IPS DF 4.7 (cell line): ENCODE measurements at regions not wholly inside any gene's neighbourhood (a gene's known extent, or its start where the extent isn't known, plus 50 kb on each side); places are given as distances from the start of the nearest gene placed in this dataset.
"Not testable (repeated sequence)": the region's sequence is repeated elsewhere in the genome, so short reads cannot be mapped to it uniquely, and the experiment has no call there.

Experiments
- DNase-seq: peaks from one replicate; pipeline ENCODE4 v3.0.0-alpha.2; 2013; ENCODE audit warnings: low spot score; ENCODE audit errors: extremely low read depth

- no peak for DNase-seq
These were observed 284.7 kb downstream of the DAD1 start for GRCh38 chr14:22304326-22304725.

GRCh38 chr14:22303589-22304195 lies 285.3 kb downstream of the DAD1 start:
- DNase-seq: no peak

- DNase-seq: no peak
These were observed 288.4 kb downstream of the DAD1 start for GRCh38 chr14:22300646-22301045.

- no peak for DNase-seq
These were observed 291.6 kb downstream of the DAD1 start for GRCh38 chr14:22297376-22297775.

- DNase-seq: no peak
These were observed 292.3 kb downstream of the DAD1 start for GRCh38 chr14:22296722-22297121.

- DNase-seq: no peak
These were observed 292.9 kb downstream of the DAD1 start for GRCh38 chr14:22296088-22296487.

GRCh38 chr14:22291406-22291805 lies 297.6 kb downstream of the DAD1 start:
- no peak for DNase-seq

GRCh38 chr14:22289570-22289969 lies 299.5 kb downstream of the DAD1 start:
- no peak for DNase-seq

- no peak for DNase-seq
These were observed 303.0 kb downstream of the DAD1 start for GRCh38 chr14:22285991-22286390.

- DNase-seq: no peak
These were observed 306.1 kb downstream of the DAD1 start for GRCh38 chr14:22282949-22283348.

- DNase-seq: no peak
These were observed 306.6 kb downstream of the DAD1 start for GRCh38 chr14:22282417-22282816.

- DNase-seq: not testable (repeated sequence)
These were observed 307.6 kb downstream of the DAD1 start for GRCh38 chr14:22281447-22281874.

GRCh38 chr14:22280497-22281316 lies 308.3 kb downstream of the DAD1 start:
- no peak for DNase-seq

- no peak for DNase-seq
These were observed 311.9 kb downstream of the DAD1 start for GRCh38 chr14:22276913-22277816.

GRCh38 chr14:22271838-22272799 lies 316.9 kb downstream of the DAD1 start:
- DNase-seq: no peak

GRCh38 chr14:22268875-22269274 lies 320.1 kb downstream of the DAD1 start:
- DNase-seq: no peak

- DNase-seq: no peak
These were observed 322.3 kb downstream of the DAD1 start for GRCh38 chr14:22266683-22267082.

- DNase-seq: no peak
These were observed 322.9 kb downstream of the DAD1 start for GRCh38 chr14:22266142-22266442.

- no peak for DNase-seq
These were observed 323.5 kb downstream of the DAD1 start for GRCh38 chr14:22265319-22266141.

- DNase-seq: no peak
These were observed 324.3 kb downstream of the DAD1 start for GRCh38 chr14:22264759-22265158.
